ENCODE measurements at regions not wholly inside any gene's neighbourhood (a gene's known extent, or its start where the extent isn't known, plus 50 kb on each side); places are given as distances from the start of the nearest gene placed in this dataset.

GRCh38 chr15:56816781-56817180, 83.5 kb upstream of the ZNF280D start:
- Histone ChIP-seq H2BK12ac (ENCODE audit: low read depth, low read length) (no peak overlapping the region), H3K18ac (ENCODE audit: extremely low read depth, low read length) (no peak overlapping the region), H4K8ac (ENCODE audit: extremely low read depth, insufficient read depth, low read length) (no peak overlapping the region), H2BK20ac (ENCODE audit: low read length) (no peak overlapping the region), H3K79me2 (ENCODE audit: control insufficient read depth in 1 of 2, insufficient read depth in 2 of 2, low read length in 2 of 2) (no peaks in the 10 kb centered on the region), H3K23ac (ENCODE audit: insufficient read length) (no peak overlapping the region), H2AK5ac (ENCODE audit: low read depth, low read length) (no peak overlapping the region), H3K27me3 (replicated peaks in 1 of 4; ENCODE audit: control insufficient read depth in 3 of 4, extremely low read depth in 1 of 4, insufficient read depth in 3 of 4, low read length in 3 of 4) (no peaks in the 10 kb centered on the region), H3K27ac (ENCODE audit: low read depth, low read length) (no peak overlapping the region), H2AFZ (ENCODE audit: low read length) (no peak overlapping the region), H3K4me1 (replicated peaks in 1 of 4; ENCODE audit: control insufficient read depth in 3 of 4, insufficient read depth in 4 of 4, low read length in 3 of 4) (no peaks in the 10 kb centered on the region), H3K14ac (ENCODE audit: insufficient read length) (no peak overlapping the region), H3K56ac (replicated peaks; ENCODE audit: insufficient read length, low read depth, low read length) (no peak overlapping the region), H3K36me3 (ENCODE audit: control insufficient read depth in 2 of 4, insufficient read depth in 4 of 4, low read length in 3 of 4) (no peaks in the 10 kb centered on the region), H4K91ac (replicated peaks; ENCODE audit: insufficient read length, low read length) (no peak overlapping the region), H2BK15ac (ENCODE audit: low read length) (no peak overlapping the region), H2BK5ac (ENCODE audit: low read depth, low read length) (no peak overlapping the region), H3K23me2 (ENCODE audit: low read depth, low read length) (no peaks in the 10 kb centered on the region), H2BK120ac (replicated peaks; ENCODE audit: low read depth, low read length) (no peak overlapping the region), H3K4me2 (ENCODE audit: insufficient read depth in 1 of 2, low read depth in 2 of 2, low read length in 2 of 2) (no peak overlapping the region), H3K9ac (replicated peaks in 1 of 4; ENCODE audit: extremely low read depth in 1 of 4, low read depth in 3 of 4, low read length in 3 of 4) (no peak overlapping the region), H3K79me1 (ENCODE audit: low read depth, low read length) (no peaks in the 10 kb centered on the region), H3K4me3 (ENCODE audit: extremely low read depth in 1 of 4, insufficient read depth in 2 of 4, low read depth in 3 of 4, low read length in 4 of 4) (no peak overlapping the region), H3K4ac (replicated peaks; ENCODE audit: insufficient read length, low read depth, low read length) (no peak overlapping the region), H4K5ac (ENCODE audit: insufficient read length, low read depth, low read length) (no peak overlapping the region), H3K9me3 (ENCODE audit: insufficient read depth in 2 of 2, low read depth in 1 of 2, low read length in 1 of 2) (no peaks in the 10 kb centered on the region), H4K20me1 (replicated peaks in 1 of 2; ENCODE audit: control insufficient read depth in 1 of 2, insufficient read depth in 2 of 2, low read length in 2 of 2) (no peaks in the 10 kb centered on the region)
- 86% methylated on average over 4 of the region's 4 CpGs; no CpG with 5 or more reads in 1 of the 2 experiments for WGBS, 2 experiments (ENCODE audit: extremely low coverage in 1 of 2, insufficient coverage in 1 of 2, insufficient read length in 1 of 2, insufficient replicate concordance in 2 of 2, low coverage in 1 of 2, low lambda C conversion rate in 2 of 2, missing lambda C conversion rate in 1 of 2)
- POLR2A ChIA-PET (ENCODE audit: partially characterized antibody) = no interaction called here
- DNase-seq (ENCODE audit: low read depth in 1 of 2, low spot score in 2 of 2) = no peak
- TF ChIP-seq JUN (IDR thresholded peaks at IDR 0.05; ENCODE audit: low read depth, low read length) (no peak), TEAD4 (IDR thresholded peaks at IDR 0.05; ENCODE audit: low read depth, low read length) (no peak), RXRA (IDR thresholded peaks at IDR 0.05; ENCODE audit: insufficient read depth, low read depth, low read length) (no peak), ATF3 (IDR thresholded peaks at IDR 0.05; ENCODE audit: insufficient read depth, low read depth, low read length) (no peak), EZH2 (IDR thresholded peaks at IDR 0.05; ENCODE audit: low read depth, low read length, severe bottlenecking) (no peak)
- FAIRE-seq = no peak
- CTCF ChIA-PET (ENCODE audit: partially characterized antibody) = interaction anchor here (0.8 to 1.4 kb wide), 4 partner anchors 13 to 320 kb away, joined by 3 to 6 read pairs (median 4); no protein-coding TSS in a partner anchor
